Embryonic facial prominence (tissue), 1 donor: ENCODE measurements at regions not wholly inside any gene's neighbourhood (a gene's known extent, or its start where the extent isn't known, plus 50 kb on each side); places are given as distances from the start of the nearest gene placed in this dataset.

ENCODE experiments used
- DNase-seq: peaks from one replicate; pipeline ENCODE4 v3.0.0-alpha.2; 2016; ENCODE audit errors: extremely low spot score

DNA sequence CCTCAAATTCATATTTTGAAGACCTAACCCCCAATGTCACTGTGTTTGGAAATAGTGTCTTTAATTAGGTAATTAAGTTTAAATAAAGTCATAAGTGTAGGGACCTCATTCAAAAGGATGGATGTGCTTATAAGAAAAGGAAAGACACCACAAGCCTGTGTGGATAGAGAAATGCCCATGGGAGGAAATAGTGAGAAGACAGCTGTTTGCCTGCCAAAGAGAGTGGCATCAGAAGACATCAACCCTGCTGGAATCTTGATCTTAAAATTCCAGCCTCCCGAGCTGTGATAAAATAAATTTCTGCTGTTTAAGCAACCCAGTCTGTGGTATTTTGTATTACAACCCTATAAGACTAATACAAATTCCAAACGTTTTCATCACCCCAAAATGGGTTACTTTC is 1867.9 kb upstream of the NUDT12 start:
- no peak for DNase-seq

DNA sequence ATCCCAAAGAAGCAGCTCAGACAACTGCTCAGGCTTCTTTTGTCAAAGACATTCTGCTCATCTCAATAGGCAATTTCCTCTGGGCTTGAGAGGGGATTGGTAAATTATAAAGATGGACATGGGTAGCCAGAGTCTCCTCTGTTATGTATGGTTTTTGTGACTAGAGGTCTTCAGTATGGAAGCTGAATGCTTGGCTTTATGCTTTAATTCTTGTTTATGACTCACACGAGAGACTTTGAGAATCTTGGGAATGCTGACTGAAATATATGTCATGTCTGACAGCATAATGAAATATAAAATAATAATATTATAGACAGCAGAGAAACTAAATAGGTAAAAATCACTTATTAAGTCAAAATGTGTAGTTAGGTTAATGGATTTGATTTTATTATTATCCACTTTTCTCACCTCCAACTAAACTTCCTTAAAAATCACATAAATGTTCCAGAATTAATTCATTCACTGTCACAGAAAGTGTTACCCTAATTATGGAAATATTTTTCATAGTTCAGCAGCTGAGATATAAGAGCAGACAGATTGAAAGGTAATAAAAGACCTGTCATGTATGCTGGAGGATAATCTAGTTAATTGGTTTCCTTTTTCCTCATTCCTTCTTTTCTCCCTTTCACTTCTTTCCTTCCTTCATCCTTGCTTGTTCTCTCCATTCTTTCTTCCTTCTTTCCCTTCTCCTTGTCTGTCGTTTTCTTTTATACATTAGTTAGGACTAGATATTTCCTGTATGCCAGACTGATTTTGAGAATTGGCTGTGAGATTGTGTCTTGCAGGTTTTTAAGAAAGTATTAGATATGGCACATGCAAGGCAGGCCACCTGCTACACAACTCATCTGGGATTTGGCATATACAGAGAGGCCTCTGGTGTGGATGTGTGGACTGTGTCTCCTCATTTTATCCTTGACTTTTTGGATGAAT is 1866.1 kb upstream of the NUDT12 start:
- no peak for DNase-seq

DNA sequence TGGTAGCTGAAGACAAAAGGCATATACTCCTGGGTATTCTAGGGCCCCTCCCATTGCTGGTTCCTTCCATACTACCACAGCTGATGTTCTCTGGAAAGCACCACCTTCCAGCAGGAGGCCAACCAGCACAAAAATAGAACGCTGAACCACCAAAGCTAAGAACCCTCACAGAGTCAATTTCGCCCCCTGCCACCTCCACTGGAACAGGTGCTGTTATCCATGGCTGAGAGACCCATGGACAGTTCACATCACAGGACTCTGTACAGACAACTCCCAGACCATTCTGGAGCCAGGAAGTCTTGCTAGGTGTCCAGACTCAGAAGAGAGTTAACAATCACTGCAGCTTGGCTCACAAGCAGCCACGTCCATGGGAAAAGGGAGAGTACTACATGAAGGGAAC is 1851.5 kb upstream of the NUDT12 start:
- no peak for DNase-seq

DNA sequence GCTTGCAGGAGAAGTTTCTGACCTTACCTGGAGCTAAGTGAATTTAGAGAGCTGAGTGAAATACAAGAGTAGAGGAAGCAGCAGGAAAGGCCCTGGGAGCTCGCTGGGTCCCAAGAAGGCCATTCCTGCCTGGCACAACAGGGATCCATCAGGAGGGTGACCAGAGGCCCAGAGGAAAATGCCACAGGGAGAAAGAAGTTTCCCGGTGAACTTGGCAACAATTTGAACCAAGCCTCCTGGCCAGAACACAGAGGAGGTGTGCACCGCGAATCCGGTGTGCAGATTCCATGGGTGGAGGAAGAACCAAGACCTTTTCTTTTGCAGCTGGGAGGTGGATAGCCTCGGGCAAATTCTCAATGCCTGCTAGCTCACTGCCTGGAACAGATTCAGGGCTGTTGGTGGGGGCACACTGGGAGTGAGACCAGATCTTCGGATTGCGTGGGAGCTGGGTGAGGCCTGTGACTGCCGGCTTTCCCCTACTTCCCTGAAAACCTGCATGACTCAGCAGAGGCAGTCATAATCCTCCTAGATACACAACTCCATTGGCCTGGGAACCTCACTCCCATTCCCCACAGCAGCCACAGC is 1850.9 kb upstream of the NUDT12 start:
- no peak for DNase-seq

DNA sequence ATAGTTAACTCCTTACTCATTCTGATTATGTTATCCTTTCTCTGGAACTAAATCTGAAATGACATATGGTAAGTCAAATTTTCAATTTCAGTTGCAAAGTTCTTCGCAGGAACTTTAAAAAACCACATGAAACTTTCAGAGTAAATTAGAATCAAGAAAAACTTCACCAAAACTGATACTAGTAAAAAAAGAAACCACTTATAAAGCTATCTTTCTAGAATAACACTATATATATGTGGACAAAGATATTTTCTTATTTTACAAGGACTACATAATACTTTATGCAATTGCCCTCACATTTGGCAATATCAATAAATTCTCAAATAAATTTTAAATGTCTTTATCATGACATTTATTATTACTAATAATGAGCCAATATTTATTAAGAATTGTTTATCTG is 1847.1 kb upstream of the NUDT12 start:
- no peak for DNase-seq

DNA sequence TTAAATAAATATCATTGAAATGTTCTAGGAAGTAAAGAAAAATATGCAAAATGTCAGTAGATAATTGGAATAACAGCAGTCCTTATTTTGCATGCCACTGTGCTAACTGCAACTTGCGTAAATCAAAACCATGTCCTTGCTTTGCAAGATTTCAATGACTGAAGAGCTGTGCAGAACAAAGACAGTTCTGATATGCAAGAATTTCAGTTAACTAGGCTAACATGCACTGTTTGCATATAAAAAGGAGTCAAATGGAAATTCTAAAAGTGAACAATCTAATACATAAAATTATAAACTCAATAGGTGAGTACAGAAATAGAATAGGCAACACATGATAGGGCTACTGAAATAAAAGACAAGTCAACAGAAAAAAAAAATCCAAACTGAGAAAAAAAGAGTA is 1844.6 kb upstream of the NUDT12 start:
- DNase-seq, result no peak

DNA sequence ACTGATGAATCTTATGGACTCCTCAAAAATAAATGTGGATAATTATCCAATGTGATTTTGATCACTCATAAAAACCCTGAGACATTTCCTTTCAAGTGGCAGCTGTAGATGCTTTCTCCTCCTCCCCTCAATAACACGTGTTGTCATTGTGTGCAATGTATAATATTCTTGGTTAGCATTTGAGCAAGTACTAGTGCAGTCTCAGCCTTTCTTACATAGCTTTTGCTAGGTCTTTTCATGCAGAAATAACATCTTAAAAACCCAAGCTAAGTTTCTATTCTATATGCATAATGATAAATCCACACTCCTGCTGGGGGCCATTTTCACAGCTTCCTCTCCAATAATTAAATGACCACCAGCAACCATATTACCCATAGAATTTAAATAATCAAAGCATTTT is 1835.2 kb upstream of the NUDT12 start:
- no peak for DNase-seq

DNA sequence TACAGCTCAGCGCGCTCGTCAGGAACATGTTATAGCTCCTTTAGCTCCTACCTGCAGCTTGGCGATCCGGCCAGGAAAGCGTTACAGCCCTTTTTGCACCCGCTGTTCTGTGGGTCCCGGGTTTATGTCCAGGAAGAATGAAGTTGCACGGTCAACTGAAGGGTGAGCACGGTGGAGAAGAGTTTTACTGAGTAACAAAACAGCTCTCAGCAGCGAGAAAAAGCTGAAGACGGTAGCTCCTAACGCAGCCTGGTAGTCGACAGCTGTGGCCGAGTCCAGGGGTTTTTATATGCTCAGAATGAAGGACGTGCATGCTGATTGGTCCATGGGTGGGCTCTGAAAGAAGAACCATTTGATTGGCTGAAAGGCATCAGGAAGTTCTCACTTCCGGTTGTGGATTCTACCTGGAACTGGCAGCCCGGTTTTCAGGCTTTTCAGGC is 1830.1 kb upstream of the NUDT12 start:
- DNase-seq, result no peak

DNA sequence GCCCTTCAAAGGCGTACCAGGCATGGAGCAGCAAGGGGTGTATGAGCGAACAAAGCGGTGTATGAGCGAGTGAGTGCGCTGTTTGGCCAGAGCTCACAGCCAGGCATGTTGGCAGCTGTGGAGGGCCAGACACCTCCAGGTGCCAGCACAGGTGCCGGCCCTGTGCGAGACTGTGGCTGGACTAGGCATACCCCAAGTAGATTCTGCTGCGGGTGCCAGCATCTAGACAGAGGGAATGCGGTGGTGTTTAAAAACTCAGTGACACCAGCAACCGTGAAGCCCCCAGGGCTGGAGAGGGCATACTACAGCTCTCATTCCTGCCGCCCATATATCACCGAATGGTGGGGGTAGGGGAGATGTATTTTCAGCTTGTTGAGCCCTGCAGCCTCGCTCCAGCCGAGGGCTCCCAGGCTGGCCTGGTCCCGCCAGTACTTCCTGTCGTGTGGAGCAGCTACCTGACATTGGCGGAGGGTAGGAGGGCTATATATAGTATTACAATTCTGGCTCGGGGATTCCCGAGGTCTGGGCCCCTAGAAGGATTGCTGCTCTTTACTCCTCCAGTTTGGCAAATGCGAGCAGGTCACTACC is 1829.6 kb upstream of the NUDT12 start:
- no peak for DNase-seq

DNA sequence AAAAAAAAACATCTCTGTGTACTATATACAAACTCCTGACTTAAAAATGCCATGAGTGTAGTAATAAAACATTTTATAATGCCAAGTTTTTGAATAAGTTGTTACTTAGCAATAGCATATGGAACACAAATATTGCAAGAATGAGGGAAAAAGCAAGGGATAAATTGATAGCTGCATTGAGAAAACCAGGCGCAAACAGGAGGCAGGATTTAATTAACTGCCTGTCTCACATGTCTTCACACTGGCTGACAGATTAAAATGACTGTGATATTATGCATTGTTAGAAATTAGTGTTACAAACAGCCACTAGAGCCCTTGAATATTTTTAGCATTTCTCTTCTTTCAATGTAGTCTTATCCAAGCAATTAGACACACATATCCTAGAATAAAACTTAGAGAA is 1817.5 kb upstream of the NUDT12 start:
- DNase-seq, result no peak

DNA sequence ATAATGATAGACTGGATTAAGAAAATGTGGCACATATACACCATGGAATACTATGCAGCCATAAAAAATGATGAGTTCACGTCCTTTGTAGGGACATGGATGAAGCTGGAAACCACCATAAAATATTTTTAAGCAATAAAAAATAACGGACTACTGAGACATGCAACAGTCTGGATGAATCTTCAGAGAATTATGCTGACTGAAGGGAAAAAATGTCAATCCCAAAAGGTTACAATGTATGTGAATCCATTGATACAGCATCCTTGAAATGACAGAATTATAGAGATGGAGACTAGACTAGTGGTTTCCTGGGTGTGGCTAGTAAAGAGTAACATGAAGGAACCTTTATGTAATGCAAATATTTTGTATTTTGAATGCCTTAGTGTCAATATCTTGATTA is 1808.6 kb upstream of the NUDT12 start:
- DNase-seq, result no peak

DNA sequence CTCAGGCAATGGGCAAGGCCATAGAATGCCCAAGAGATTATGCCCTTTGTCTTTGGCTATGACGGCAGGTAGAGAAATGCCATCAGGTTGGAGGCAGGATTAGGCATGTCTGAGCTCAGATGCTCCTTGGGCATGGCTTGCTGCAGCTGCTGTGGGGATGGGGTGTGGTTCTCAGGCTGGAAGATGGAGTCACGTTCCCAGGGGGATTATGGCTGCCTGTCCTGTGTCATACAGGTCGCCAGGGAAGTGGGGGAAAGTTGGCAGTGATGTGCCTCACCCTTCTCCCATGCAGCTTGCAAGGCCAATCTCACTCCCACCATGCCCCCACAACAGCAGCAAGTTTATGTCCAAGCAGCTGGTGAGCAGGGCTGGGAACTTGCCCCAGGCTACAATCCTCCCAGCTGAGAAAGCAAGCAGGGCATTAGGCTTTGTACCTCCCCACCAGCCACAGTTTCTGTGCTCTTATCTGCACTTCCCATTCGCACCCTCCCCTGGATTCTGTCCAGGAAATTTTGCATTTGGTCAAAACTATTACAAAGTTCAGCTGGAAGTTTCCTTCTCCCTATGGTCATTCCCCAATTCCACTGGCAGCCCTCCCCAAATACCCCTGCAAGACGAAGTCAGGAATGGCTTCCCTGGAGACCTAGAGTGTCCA is 1788.0 kb upstream of the NUDT12 start:
- DNase-seq, result no peak

DNA sequence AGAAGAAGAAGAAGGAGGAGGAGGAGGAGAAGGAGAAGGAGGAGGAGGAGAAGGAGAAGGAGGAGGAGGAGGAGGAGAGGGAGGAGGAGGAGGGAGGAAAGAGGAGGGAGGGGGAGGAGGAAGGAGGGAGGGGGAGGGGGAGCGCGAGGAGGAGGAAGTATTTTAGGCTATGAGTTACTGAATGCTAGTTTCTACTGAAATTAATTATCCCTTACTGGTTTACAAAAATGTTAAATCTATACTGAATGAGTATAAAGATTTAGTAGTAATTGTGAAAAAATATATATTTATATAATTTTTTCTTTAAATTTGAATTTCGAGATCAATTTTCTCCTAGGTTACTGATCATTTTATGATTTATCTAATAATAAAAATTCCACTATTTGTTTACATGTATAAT is 1769.0 kb upstream of the NUDT12 start:
- no peak for DNase-seq

DNA sequence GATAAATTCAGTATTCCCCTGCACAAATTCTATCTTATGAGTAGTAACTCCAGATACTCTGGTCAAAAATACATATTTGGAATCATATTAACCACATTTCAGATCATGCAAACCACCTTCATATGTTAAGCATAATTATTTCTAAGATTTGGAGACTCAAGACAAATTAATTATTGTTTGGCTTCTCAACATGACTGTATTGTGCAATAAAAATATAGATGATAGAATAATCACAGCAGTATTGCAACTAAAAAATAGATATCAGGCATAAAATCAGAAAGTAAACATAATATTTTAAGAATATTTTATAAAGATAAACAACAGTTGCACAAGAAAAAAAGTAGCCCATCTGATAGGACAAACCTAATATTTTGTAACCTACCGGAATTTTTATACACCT is 1767.6 kb upstream of the NUDT12 start:
- DNase-seq, result no peak

DNA sequence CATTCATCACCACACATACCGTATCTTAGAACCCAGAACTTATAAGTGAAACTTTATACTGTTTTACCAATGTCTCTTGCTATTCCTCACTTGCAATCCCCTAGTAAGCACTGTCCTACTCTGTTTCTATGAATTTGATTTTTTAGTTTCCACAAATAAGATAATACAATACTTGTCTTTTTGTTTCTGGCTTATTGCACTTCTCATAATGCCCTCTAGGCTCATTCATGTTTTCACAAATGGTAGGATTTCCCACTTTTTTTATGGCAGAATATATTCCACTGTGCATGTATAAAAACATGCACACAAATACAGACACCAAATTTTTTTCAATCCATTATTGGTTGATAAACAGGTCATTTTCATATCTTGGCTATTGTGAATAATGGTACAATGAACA is 1742.3 kb upstream of the NUDT12 start:
- DNase-seq, result no peak

DNA sequence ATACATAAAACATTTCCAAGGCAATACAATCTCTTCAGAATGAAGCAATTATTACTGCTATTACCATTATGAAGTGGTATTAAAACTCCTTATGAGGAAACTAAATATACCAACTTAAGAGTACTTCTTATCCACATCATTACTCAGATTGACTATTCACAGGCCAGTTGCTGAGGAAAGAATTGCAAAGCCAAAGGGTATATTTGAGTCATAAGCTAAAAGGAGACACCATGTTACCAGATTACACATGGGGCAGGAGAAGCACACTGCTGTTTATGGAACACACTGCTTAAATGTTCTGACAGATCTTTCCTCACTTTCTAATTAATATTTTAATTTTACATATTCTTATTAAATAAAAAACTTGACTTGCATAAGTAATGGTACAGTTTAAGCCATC is 1726.4 kb upstream of the NUDT12 start:
- DNase-seq, result no peak

DNA sequence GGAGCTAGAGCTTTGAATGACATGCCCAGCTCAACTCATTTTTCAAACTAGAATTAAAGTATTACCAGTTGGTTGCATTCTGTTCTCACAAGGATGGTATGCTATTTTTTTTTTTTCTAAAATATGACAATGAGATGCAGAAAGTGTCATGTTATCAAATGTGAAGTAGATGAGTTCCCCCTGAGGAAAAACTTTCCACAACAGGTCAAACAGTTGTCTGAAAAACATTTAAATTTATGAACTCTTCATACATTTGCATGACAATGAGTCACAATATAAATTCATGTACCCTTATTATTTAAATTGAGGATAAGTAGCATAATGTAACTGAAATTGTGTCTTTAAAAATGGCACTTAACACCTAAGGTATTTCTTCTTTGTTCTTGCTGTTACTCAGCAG is 1720.5 kb upstream of the NUDT12 start:
- no peak for DNase-seq

DNA sequence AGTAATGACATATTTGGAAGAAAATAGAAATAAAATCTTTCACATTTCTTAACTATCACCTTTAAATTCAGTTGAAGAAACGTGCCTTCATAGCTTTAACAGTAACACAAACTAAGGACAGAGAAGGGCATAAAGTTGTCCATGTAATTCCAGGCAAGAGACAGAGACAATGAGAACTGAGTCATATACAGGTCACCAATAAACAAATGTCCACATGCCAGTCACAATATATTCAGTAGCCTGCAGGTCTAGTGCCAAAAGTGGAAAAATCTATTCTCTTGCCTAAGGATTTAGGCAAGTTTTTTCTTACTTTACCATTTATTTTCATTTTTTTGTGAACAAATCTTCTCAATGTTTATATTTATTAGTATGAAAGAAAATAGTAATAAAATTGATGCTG is 1711.5 kb upstream of the NUDT12 start:
- no peak for DNase-seq

DNA sequence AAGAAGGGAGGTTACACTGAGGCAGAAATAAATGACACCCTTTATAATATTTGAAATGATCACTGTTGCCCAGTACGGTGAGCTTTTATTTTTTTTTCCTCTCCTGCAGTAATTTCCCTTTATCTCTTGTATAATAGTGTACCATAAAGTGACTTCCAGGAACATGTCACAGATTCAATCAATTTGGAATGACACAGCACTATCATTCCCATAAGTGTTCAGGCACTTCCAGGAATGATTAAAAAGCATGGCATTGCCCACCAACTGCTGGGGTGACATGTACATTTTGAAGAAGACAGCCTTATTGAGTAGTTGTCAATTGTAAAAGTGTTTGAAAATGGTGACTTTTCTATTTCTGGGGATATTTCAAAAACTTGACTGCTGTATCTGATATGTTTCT is 1700.9 kb upstream of the NUDT12 start:
- no peak for DNase-seq

DNA sequence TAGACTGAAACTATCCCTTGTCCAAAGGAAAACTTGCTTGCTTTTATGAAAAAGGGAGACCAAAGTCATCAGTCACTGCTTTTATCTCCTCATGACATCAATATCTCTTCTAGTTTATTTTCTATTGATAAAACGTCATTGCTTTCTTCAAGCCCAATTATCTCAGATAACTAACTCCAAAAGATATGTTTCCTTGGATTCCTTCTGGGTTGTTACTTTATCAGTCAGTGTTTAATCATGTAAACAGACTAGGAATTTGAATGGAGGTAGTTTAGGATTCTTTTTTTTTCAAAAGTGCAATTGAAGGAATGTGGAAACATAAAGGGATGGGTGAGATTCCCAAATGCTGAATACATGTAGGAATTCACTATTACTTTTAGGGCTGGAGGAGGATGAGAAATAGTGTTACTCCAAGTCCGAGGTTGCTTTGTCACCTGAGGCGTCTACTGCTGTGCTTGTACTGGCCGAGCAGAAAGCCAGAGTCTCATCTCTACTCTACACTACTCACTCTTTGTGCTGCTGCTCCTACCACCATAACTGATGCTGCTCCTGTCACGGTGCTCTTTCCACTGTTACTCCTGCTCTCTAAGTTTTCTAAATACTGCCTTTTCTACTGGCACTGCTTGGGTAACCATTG is 1697.1 kb upstream of the NUDT12 start:
- no peak for DNase-seq

DNA sequence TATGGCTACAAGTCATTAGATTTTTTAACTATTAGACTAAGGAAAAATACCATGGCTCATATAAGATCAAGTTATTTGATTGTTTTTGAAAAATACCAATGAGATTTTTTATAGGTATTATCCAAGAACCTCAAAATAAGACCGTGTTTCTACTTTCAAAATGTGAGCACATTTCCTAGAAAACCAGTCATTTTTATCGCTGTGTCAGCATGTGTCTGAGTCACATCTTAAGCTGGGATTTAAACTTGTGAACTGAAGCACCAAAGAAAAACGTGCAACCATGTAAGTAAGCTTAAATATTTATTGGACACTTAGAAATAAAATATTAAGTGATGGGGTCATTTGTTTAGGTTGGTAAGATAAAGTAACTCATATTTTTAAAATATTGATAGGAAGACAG is 1676.0 kb upstream of the NUDT12 start:
- no peak for DNase-seq

DNA sequence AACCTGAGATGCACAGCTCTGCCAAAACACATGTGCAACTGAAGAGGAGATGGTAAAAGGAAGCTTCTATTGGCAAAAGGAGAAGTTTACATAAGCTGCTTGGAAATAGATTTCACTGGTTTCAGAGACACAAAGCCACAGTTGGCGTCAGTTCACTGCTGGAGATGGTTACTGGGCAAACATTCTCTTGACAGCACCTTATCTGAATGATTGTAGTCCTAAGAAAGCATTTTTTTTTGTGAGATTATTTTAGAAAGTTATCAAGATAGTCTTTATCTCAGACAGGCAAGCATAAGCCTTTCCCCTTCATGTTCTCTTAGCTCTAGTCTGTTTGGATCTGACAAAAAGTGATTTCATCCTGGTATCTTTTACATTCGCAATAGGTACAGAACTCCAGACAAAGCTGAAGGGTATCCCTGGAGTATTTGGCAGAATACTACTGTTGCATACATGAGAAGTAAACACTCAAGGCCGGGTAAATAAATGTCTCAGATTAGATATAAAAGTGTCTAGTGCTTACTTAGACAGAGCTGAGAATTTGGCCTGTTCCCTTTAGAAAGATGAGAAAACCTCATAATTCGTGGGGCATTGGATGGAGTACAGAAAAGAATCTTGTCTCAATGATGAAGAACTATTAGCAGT is 1668.0 kb upstream of the NUDT12 start:
- no peak for DNase-seq
